Body of pancreas (tissue), 4 donors: ENCODE measurements at regions not wholly inside any gene's neighbourhood (a gene's known extent, or its start where the extent isn't known, plus 50 kb on each side); places are given as distances from the start of the nearest gene placed in this dataset.

ENCODE experiments used
- POLR2A ChIP-seq, 3 donors: fragments of 450-650 bp; IDR thresholded peaks; one replicate each; pipeline ENCODE4 v1.6.1; 2016; ENCODE audit warnings: antibody characterized with exemption in 3 of 3, mild to moderate bottlenecking in 2 of 3
- TF ChIP-seq, protein P1 (sequence below), 7 experiments: fragments of 450-650 bp in 4 of 7; fragments of 200-600 bp in 3 of 7; sonication (generic) in 3 of 7; IDR thresholded peaks; one replicate each; pipeline ENCODE4 v1.5.1; 2016 to 2019; ENCODE audit warnings: antibody characterized with exemption in 7 of 7

GRCh38 chr20:1829531-1829930 is 65.7 kb upstream of the SIRPA start:
- TF ChIP-seq, protein P1, sequence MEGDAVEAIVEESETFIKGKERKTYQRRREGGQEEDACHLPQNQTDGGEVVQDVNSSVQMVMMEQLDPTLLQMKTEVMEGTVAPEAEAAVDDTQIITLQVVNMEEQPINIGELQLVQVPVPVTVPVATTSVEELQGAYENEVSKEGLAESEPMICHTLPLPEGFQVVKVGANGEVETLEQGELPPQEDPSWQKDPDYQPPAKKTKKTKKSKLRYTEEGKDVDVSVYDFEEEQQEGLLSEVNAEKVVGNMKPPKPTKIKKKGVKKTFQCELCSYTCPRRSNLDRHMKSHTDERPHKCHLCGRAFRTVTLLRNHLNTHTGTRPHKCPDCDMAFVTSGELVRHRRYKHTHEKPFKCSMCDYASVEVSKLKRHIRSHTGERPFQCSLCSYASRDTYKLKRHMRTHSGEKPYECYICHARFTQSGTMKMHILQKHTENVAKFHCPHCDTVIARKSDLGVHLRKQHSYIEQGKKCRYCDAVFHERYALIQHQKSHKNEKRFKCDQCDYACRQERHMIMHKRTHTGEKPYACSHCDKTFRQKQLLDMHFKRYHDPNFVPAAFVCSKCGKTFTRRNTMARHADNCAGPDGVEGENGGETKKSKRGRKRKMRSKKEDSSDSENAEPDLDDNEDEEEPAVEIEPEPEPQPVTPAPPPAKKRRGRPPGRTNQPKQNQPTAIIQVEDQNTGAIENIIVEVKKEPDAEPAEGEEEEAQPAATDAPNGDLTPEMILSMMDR (IDR thresholded peaks at IDR 0.05) = no peak
- no peak for TF ChIP-seq POLR2A (IDR thresholded peaks at IDR 0.05)
